H1 (cell line): ENCODE measurements at regions not wholly inside any gene's neighbourhood (a gene's known extent, or its start where the extent isn't known, plus 50 kb on each side); places are given as distances from the start of the nearest gene placed in this dataset.

ENCODE experiments used
- CTCF ChIA-PET: fragments of 300-600 bp; sonication (Branson Sonifier 250); formaldehyde crosslinking; loops from one replicate; lab custom pipeline; 2021; ENCODE audit not compliant: partially characterized antibody; lab: Charles Lee
- POLR2A ChIA-PET: fragments of 300-600 bp; sonication (Branson Sonifier 250); formaldehyde crosslinking; loops from one replicate; lab custom pipeline; 2021; ENCODE audit warnings: inconsistent platforms; ENCODE audit not compliant: partially characterized antibody; lab: Charles Lee
- DNase-seq, 2 experiments: peaks; one replicate each; pipeline versions ENCODE4 v3.0.0 to v3.0.0-alpha.2; 2010 to 2022; ENCODE audit warnings: low spot score in 2 of 2, low read depth in 1 of 2, mixed read lengths in 1 of 2
- FAIRE-seq: peaks from 2 replicates; lab custom pipeline; 2011; peaks lifted over from hg19 to GRCh38; lab: Jason Lieb, UNC
- H2AFZ ChIP-seq: 2 replicates; pipeline ENCODE4 v1.8.1; 2012; ENCODE audit warnings: low read length, inconsistent platforms
- H2AK5ac ChIP-seq: 2 replicates; pipeline ENCODE4 v1.6.1; 2013; ENCODE audit warnings: low read depth, low read length
- H2BK120ac ChIP-seq: replicated peaks from 2 replicates; pipeline ENCODE3; 2013; ENCODE audit warnings: low read depth, low read length, inconsistent platforms
- H2BK12ac ChIP-seq: 2 replicates; pipeline ENCODE4 v1.6.1; 2013; ENCODE audit warnings: low read depth, low read length
- H2BK15ac ChIP-seq: 2 replicates; pipeline ENCODE4 v1.6.1; 2013; ENCODE audit warnings: low read length
- H2BK20ac ChIP-seq: 2 replicates; pipeline ENCODE4 v1.6.1; 2013; ENCODE audit warnings: low read length
- H2BK5ac ChIP-seq: 2 replicates; pipeline ENCODE4 v1.6.1; 2013; ENCODE audit warnings: low read depth, low read length
- H3K14ac ChIP-seq: 2 replicates; pipeline ENCODE4 v1.6.1; 2013; ENCODE audit warnings: inconsistent platforms; ENCODE audit not compliant: insufficient read length
- H3K18ac ChIP-seq: 2 replicates; pipeline ENCODE4 v1.6.1; 2013; ENCODE audit warnings: low read length; ENCODE audit errors: extremely low read depth
- H3K23ac ChIP-seq: 2 replicates; pipeline ENCODE4 v1.6.1; 2013; ENCODE audit warnings: inconsistent platforms; ENCODE audit not compliant: insufficient read length
- H3K23me2 ChIP-seq: 2 replicates; pipeline ENCODE4 v1.6.1; 2013; ENCODE audit warnings: low read depth, low read length
- H3K27ac ChIP-seq: 2 replicates; pipeline ENCODE4 v1.6.1; 2011; ENCODE audit warnings: low read depth, low read length, inconsistent platforms
- H3K27me3 ChIP-seq, 4 experiments: replicated peaks in 1 of 4; 1 replicate in 1 of 4; 2 replicates in 3 of 4; pipeline versions ENCODE4 v1.6.1 to v1.8.1; 2011 to 2013; ENCODE audit warnings: low read length in 3 of 4, mild to moderate bottlenecking in 3 of 4, inconsistent platforms in 2 of 4, mixed read lengths in 2 of 4, moderate library complexity in 1 of 4; ENCODE audit not compliant: control insufficient read depth in 3 of 4, insufficient read depth in 3 of 4; ENCODE audit errors: extremely low read depth in 1 of 4
- H3K36me3 ChIP-seq, 4 experiments: 2 replicates each; pipeline versions ENCODE4 v1.6.1 to v1.8.1; 2011 to 2013; ENCODE audit warnings: mild to moderate bottlenecking in 4 of 4, low read length in 3 of 4, moderate library complexity in 2 of 4, control low read depth in 1 of 4, inconsistent platforms in 1 of 4; ENCODE audit not compliant: insufficient read depth in 4 of 4, control insufficient read depth in 2 of 4
- H3K4ac ChIP-seq: replicated peaks from 2 replicates; pipeline ENCODE3; 2013; ENCODE audit warnings: low read length, low read depth, mixed read lengths, inconsistent platforms; ENCODE audit not compliant: insufficient read length
- H3K4me1 ChIP-seq, 4 experiments: replicated peaks in 1 of 4; 1 replicate in 1 of 4; 2 replicates in 3 of 4; pipeline versions ENCODE4 v1.6.1 to v1.8.1; 2011 to 2013; ENCODE audit warnings: low read length in 3 of 4, inconsistent platforms in 2 of 4, mixed read lengths in 1 of 4; ENCODE audit not compliant: insufficient read depth in 4 of 4, control insufficient read depth in 3 of 4
- H3K4me2 ChIP-seq, 2 experiments: 2 replicates each; pipeline versions ENCODE4 v1.6.1 to v1.8.1; 2011 to 2013; ENCODE audit warnings: low read depth in 2 of 2, low read length in 2 of 2, control low read depth in 1 of 2, inconsistent platforms in 1 of 2, mild to moderate bottlenecking in 1 of 2; ENCODE audit not compliant: insufficient read depth in 1 of 2
- H3K4me3 ChIP-seq, 4 experiments: fragments of 200-600, 300-600 bp in 1 of 4; sonication (generic), shearing (Covaris generic), sonication (Bioruptor Twin) in 1 of 4; 2 replicates each; pipeline versions ENCODE4 v1.5.1 to v1.8.1; 2011 to 2016; ENCODE audit warnings: low read length in 4 of 4, low read depth in 3 of 4, control low read depth in 2 of 4, inconsistent platforms in 2 of 4, mild to moderate bottlenecking in 2 of 4, mixed read lengths in 1 of 4, moderate library complexity in 1 of 4; ENCODE audit not compliant: insufficient read depth in 2 of 4; ENCODE audit errors: extremely low read depth in 1 of 4
- H3K56ac ChIP-seq: replicated peaks from 2 replicates; pipeline ENCODE3; 2013; ENCODE audit warnings: low read depth, mild to moderate bottlenecking, mixed read lengths, low read length, inconsistent platforms; ENCODE audit not compliant: insufficient read length
- H3K79me1 ChIP-seq: 2 replicates; pipeline ENCODE4 v1.6.1; 2013; ENCODE audit warnings: low read depth, low read length, control low read depth
- H3K79me2 ChIP-seq, 2 experiments: 2 replicates each; pipeline versions ENCODE4 v1.6.1 to v1.8.1; 2012 to 2013; ENCODE audit warnings: low read length in 2 of 2, mild to moderate bottlenecking in 2 of 2, inconsistent platforms in 1 of 2; ENCODE audit not compliant: insufficient read depth in 2 of 2, control insufficient read depth in 1 of 2
- H3K9ac ChIP-seq, 4 experiments: replicated peaks in 1 of 4; 1 replicate in 1 of 4; 2 replicates in 3 of 4; pipeline versions ENCODE4 v1.6.1 to v1.8.1; 2011 to 2013; ENCODE audit warnings: low read depth in 3 of 4, low read length in 3 of 4, control low read depth in 2 of 4, mild to moderate bottlenecking in 2 of 4, moderate library complexity in 2 of 4, inconsistent platforms in 1 of 4; ENCODE audit errors: extremely low read depth in 1 of 4
- H3K9me3 ChIP-seq, 2 experiments: 2 replicates each; pipeline versions ENCODE4 v1.6.1 to v1.8.1; 2012 to 2013; ENCODE audit warnings: mild to moderate bottlenecking in 2 of 2, moderate library complexity in 2 of 2, control low read depth in 1 of 2, inconsistent platforms in 1 of 2, low read depth in 1 of 2, low read length in 1 of 2, mixed read lengths in 1 of 2; ENCODE audit not compliant: insufficient read depth in 2 of 2
- H4K20me1 ChIP-seq, 2 experiments: replicated peaks in 1 of 2; 2 replicates each; pipeline versions ENCODE3 to v1.8.1; 2011 to 2013; ENCODE audit warnings: inconsistent platforms in 2 of 2, low read length in 2 of 2, mild to moderate bottlenecking in 1 of 2; ENCODE audit not compliant: insufficient read depth in 2 of 2, control insufficient read depth in 1 of 2
- H4K5ac ChIP-seq: 2 replicates; pipeline ENCODE4 v1.6.1; 2013; ENCODE audit warnings: low read length, low read depth, mixed read lengths, inconsistent platforms; ENCODE audit not compliant: insufficient read length
- H4K8ac ChIP-seq: 2 replicates; pipeline ENCODE4 v1.8.0; 2013; ENCODE audit warnings: mild to moderate bottlenecking, moderate library complexity, low read length, inconsistent platforms; ENCODE audit not compliant: insufficient read depth; ENCODE audit errors: extremely low read depth
- H4K91ac ChIP-seq: replicated peaks from 2 replicates; pipeline ENCODE3; 2013; ENCODE audit warnings: low read length, mixed read lengths, inconsistent platforms; ENCODE audit not compliant: insufficient read length
- JUN ChIP-seq: IDR thresholded peaks from 2 replicates; pipeline ENCODE4 v1.6.1; 2011; ENCODE audit warnings: low read depth, mild to moderate bottlenecking, improper control_type of control experiment, low read length
- JUND ChIP-seq: IDR thresholded peaks from 2 replicates; pipeline ENCODE4 v1.6.1; 2011; ENCODE audit warnings: mild to moderate bottlenecking, improper control_type of control experiment, low read length
- RNF2 ChIP-seq: fragments of 200-900, 300-1000 bp; sonication (generic); IDR thresholded peaks from 2 replicates; pipeline ENCODE4 v1.7.1; 2016; ENCODE audit warnings: borderline replicate concordance, low read depth, mild to moderate bottlenecking, antibody characterized with exemption, low read length; ENCODE audit not compliant: poor library complexity, severe bottlenecking; ENCODE audit errors: missing control alignments
- WGBS, 2 experiments: shearing (Covaris generic) in 1 of 2; methylation state at CpG; one replicate each; pipeline versions ENCODE4 v1.1.6 to v1.1.7; 2013 to 2015; ENCODE audit warnings: low lambda C conversion rate in 2 of 2, mixed read lengths in 2 of 2, inconsistent platforms in 1 of 2, low coverage in 1 of 2, missing lambda C conversion rate in 1 of 2; ENCODE audit not compliant: insufficient replicate concordance in 2 of 2, insufficient coverage in 1 of 2, insufficient read length in 1 of 2; ENCODE audit errors: extremely low coverage in 1 of 2, missing lambda C conversion rate in 1 of 2; 5-methylcytosine and 5-hydroxymethylcytosine counted together

DNA sequence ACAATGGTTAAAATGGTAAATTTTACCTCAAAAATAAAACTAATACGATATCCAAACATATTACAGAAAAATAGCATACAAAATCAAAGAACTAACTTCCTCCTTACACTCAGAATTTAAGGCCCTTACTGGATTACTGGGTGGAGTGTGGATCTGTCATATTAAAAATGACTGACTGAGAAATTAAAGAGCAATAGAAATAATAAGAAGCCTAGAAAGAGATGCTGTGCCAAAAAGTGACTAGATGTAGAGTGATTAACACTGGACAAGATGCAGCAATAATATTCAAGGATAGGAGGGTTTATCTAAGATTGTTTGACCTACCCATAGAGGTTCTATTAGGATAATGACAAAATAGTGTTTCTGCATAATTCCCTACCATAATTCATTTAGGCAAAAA lies 424.3 kb downstream of the SETD4 start:
- no peak for DNase-seq
- no peak overlapping the region for H4K91ac ChIP-seq
- H3K27ac ChIP-seq: no peak overlapping the region

More for the DNA sequence above, 424.3 kb downstream of the SETD4 start:
- no peak overlapping the region for H2BK12ac ChIP-seq
- no peaks in the 10 kb centered on the region for H3K9me3 ChIP-seq
- no peak overlapping the region for H2BK15ac ChIP-seq
- H3K79me1 ChIP-seq: no peaks in the 10 kb centered on the region
- no peaks in the 10 kb centered on the region for H4K20me1 ChIP-seq
- whole genome bisulfite sequencing, 2 experiments: 95% methylated on average over 1 of the region's 1 CpG; no CpG with 5 or more reads in 1 of the 2 experiments
- ChIA-PET CTCF (no interaction called here), POLR2A (no interaction called here)
- TF ChIP-seq JUND: no peak
- TF ChIP-seq JUN: no peak
- no peak for TF ChIP-seq RNF2
- H2BK5ac ChIP-seq: no peak overlapping the region
- H3K9ac ChIP-seq: no peak overlapping the region
- no peak overlapping the region for H3K56ac ChIP-seq
- no peak overlapping the region for H3K18ac ChIP-seq
- H3K36me3 ChIP-seq: no peaks in the 10 kb centered on the region
- H2BK20ac ChIP-seq: no peak overlapping the region
- H3K4me1 ChIP-seq: no peaks in the 10 kb centered on the region
- no peak overlapping the region for H3K14ac ChIP-seq
- no peak for FAIRE-seq
- no peaks in the 10 kb centered on the region for H3K27me3 ChIP-seq
- H4K8ac ChIP-seq: no peak overlapping the region
- no peaks in the 10 kb centered on the region for H3K23me2 ChIP-seq
- H3K4ac ChIP-seq: no peak overlapping the region
- no peak overlapping the region for H2AFZ ChIP-seq
- no peak overlapping the region for H2AK5ac ChIP-seq
- H3K4me3 ChIP-seq: no peak overlapping the region
- H3K4me2 ChIP-seq: no peak overlapping the region
- H3K79me2 ChIP-seq: no peaks in the 10 kb centered on the region
- H3K23ac ChIP-seq: no peak overlapping the region
- no peak overlapping the region for H4K5ac ChIP-seq
- H2BK120ac ChIP-seq: no peak overlapping the region
